ENCODE measurements at regions not wholly inside any gene's neighbourhood (a gene's known extent, or its start where the extent isn't known, plus 50 kb on each side); places are given as distances from the start of the nearest gene placed in this dataset.

GRCh38 chr7:98040626-98041360 is 50.8 kb upstream of the OCM2 start:
- DNase-seq, result no peak

- no peak for DNase-seq
Measured at GRCh38 chr7:98046816-98047215, 56.8 kb upstream of the OCM2 start.

- DNase-seq, result no peak
Measured at GRCh38 chr7:98049034-98049433, 57.6 kb upstream of the LMTK2 start.

GRCh38 chr7:98051118-98051744 is 55.4 kb upstream of the LMTK2 start:
- DNase-seq, result peak; percentile 32

GRCh38 chr7:98054585-98054984 is 52.1 kb upstream of the LMTK2 start:
- no peak for DNase-seq

- no peak for DNase-seq
Measured at GRCh38 chr7:98056580-98056979, 50.1 kb upstream of the LMTK2 start.
